Gastroesophageal sphincter (tissue), 4 donors: ENCODE measurements at regions not wholly inside any gene's neighbourhood (a gene's known extent, or its start where the extent isn't known, plus 50 kb on each side); places are given as distances from the start of the nearest gene placed in this dataset.

Source experiments
- ATAC-seq: fragments of 150-250 bp; one replicate; pipeline ENCODE4 v1.9.1; 2016; ENCODE audit warnings: mild to moderate bottlenecking, moderate library complexity
- H3K27ac ChIP-seq, 4 donors: fragments of 200-600 bp; sonication (generic) in 3 of 4; 1 replicate in 3 of 4; 2 replicates in 1 of 4; pipeline ENCODE4 v1.5.1; 2016 to 2019
- H3K27me3 ChIP-seq: fragments of 200-600 bp; sonication (generic); one replicate; pipeline ENCODE4 v1.5.1; 2019
- H3K36me3 ChIP-seq, 2 donors: fragments of 200-600 bp; sonication (generic); one replicate each; pipeline ENCODE4 v1.5.1; 2019; ENCODE audit warnings: control low read depth in 1 of 2
- H3K4me1 ChIP-seq, 3 donors: fragments of 200-600 bp; sonication (generic); 1 replicate in 2 of 3; 2 replicates in 1 of 3; pipeline ENCODE4 v1.5.1; 2016 to 2019; ENCODE audit warnings: control low read depth in 2 of 3
- H3K4me3 ChIP-seq, 2 donors: fragments of 200-600 bp; sonication (generic); one replicate each; pipeline ENCODE4 v1.5.1; 2019; ENCODE audit warnings: mild to moderate bottlenecking in 1 of 2, moderate library complexity in 1 of 2
- H3K9me3 ChIP-seq, 3 donors: fragments of 200-600 bp; sonication (generic); one replicate each; pipeline ENCODE4 v1.5.1; 2017 to 2019; ENCODE audit warnings: control low read depth in 2 of 3
- CTCF ChIP-seq, 4 experiments: fragments of 200-600 bp in 2 of 4; fragments of 450-650 bp in 2 of 4; sonication (generic) in 1 of 4; IDR thresholded peaks; one replicate each; pipeline ENCODE4 v1.5.1; 2017 to 2019; ENCODE audit warnings: antibody characterized with exemption in 4 of 4, mild to moderate bottlenecking in 2 of 4, moderate library complexity in 2 of 4
- EP300 ChIP-seq: sonication (generic); formaldehyde crosslinking; IDR thresholded peaks from one replicate; pipeline ENCODE4 v1.6.1; 2017; ENCODE audit warnings: antibody characterized with exemption, mild to moderate bottlenecking
- POLR2A ChIP-seq, 2 donors: fragments of 450-650 bp; IDR thresholded peaks; one replicate each; pipeline ENCODE4 v1.6.1; 2017; ENCODE audit warnings: antibody characterized with exemption in 2 of 2, mild to moderate bottlenecking in 2 of 2, moderate library complexity in 1 of 2
- POLR2AphosphoS5 ChIP-seq: sonication (generic); formaldehyde crosslinking; IDR thresholded peaks from one replicate; pipeline ENCODE4 v1.6.1; 2017; ENCODE audit warnings: antibody characterized with exemption
- WGBS, 2 donors: methylation state at CpG; one replicate each; pipeline ENCODE4 v1.1.5; 2018; ENCODE audit warnings: low coverage in 1 of 2; 5-methylcytosine and 5-hydroxymethylcytosine counted together

- 67 to 96% methylated on average over 4 to 9 of the region's 18 CpGs for WGBS, 2 donors
- no peak for TF ChIP-seq CTCF (IDR thresholded peaks at IDR 0.05)
- no peak for TF ChIP-seq POLR2A (IDR thresholded peaks at IDR 0.05)
- no peak for TF ChIP-seq POLR2AphosphoS5
- no peak for TF ChIP-seq EP300
- H3K9me3 ChIP-seq = peaks cover 0 to 19% (median 0%) of the 10 kb centered on the region in 3 donors
- no peaks in the 10 kb centered on the region for H3K36me3 ChIP-seq
- no peak overlapping the region for H3K4me3 ChIP-seq
- no peak for ATAC-seq
- H3K4me1 ChIP-seq = no peaks in the 10 kb centered on the region
- H3K27me3 ChIP-seq = peaks cover 35% of the 10 kb centered on the region
- no peak overlapping the region for H3K27ac ChIP-seq
These were observed 567.5 kb downstream of the TBC1D22A start for GRCh38 chr22:47329727-47330650.

- no peak overlapping the region for H3K4me3 ChIP-seq
- WGBS, 2 donors = 44 to 55% methylated on average over 2 to 5 of the region's 10 CpGs
- no peak for ATAC-seq
- no peaks in the 10 kb centered on the region for H3K4me1 ChIP-seq
- no peaks in the 10 kb centered on the region for H3K36me3 ChIP-seq
- H3K27ac ChIP-seq = no peak overlapping the region
- peaks cover 41% of the 10 kb centered on the region for H3K27me3 ChIP-seq
- TF ChIP-seq CTCF (IDR thresholded peaks at IDR 0.05) (no peak), EP300 (no peak), POLR2A (IDR thresholded peaks at IDR 0.05) (no peak), POLR2AphosphoS5 (no peak)
- peaks cover 0 to 21% (median 0%) of the 10 kb centered on the region in 3 donors for H3K9me3 ChIP-seq
These were observed 566.2 kb downstream of the TBC1D22A start for GRCh38 chr22:47328550-47329243.

- Histone ChIP-seq H3K9me3 (peaks cover 0 to 21% (median 0%) of the 10 kb centered on the region in 3 donors), H3K27me3 (peaks cover 46% of the 10 kb centered on the region), H3K27ac (no peak overlapping the region), H3K4me1 (no peaks in the 10 kb centered on the region), H3K36me3 (no peaks in the 10 kb centered on the region), H3K4me3 (no peak overlapping the region)
- TF ChIP-seq POLR2A (IDR thresholded peaks at IDR 0.05) = no peak
- WGBS, 2 donors = 83 to 98% methylated on average over 4 of the region's 6 CpGs
- ATAC-seq = no peak
These were observed 564.8 kb downstream of the TBC1D22A start for GRCh38 chr22:47327241-47327640.

- Histone ChIP-seq H3K4me3 (no peak overlapping the region), H3K27me3 (peaks cover 38% of the 10 kb centered on the region), H3K4me1 (no peaks in the 10 kb centered on the region), H3K27ac (no peak overlapping the region), H3K9me3 (peaks cover 0 to 41% (median 3%) of the 10 kb centered on the region in 3 donors), H3K36me3 (no peaks in the 10 kb centered on the region)
- no peak for TF ChIP-seq POLR2A (IDR thresholded peaks at IDR 0.05)
- no peak for TF ChIP-seq CTCF (IDR thresholded peaks at IDR 0.05)
- TF ChIP-seq EP300 = no peak
- no peak for TF ChIP-seq POLR2AphosphoS5
- 60 to 83% methylated on average over 1 of the region's 3 CpGs for WGBS, 2 donors
- ATAC-seq = no peak
These were observed 562.8 kb downstream of the TBC1D22A start for GRCh38 chr22:47325249-47325648.

- peaks cover 0 to 48% (median 3%) of the 10 kb centered on the region in 3 donors for H3K9me3 ChIP-seq
- H3K27ac ChIP-seq = no peak overlapping the region
- no peak overlapping the region for H3K4me3 ChIP-seq
- no peak for ATAC-seq
- WGBS, 2 donors = 39% methylated on average over 6 of the region's 10 CpGs; no CpG with 5 or more reads in 1 of the 2 donors
- H3K36me3 ChIP-seq = no peaks in the 10 kb centered on the region
- no peaks in the 10 kb centered on the region for H3K4me1 ChIP-seq
- TF ChIP-seq POLR2A (IDR thresholded peaks at IDR 0.05) = no peak
- TF ChIP-seq CTCF (IDR thresholded peaks at IDR 0.05) = no peak
- no peak for TF ChIP-seq EP300
- TF ChIP-seq POLR2AphosphoS5 = no peak
- peaks cover 40% of the 10 kb centered on the region for H3K27me3 ChIP-seq
These were observed 562.1 kb downstream of the TBC1D22A start for GRCh38 chr22:47324435-47324990.
